Epithelial cell of esophagus (primary cell): ENCODE measurements at regions not wholly inside any gene's neighbourhood (a gene's known extent, or its start where the extent isn't known, plus 50 kb on each side); places are given as distances from the start of the nearest gene placed in this dataset.

ENCODE experiments used
- DNase-seq: peaks from one replicate; pipeline ENCODE4 v3.0.0; 2010; ENCODE audit warnings: low read depth
- H3K4me3 ChIP-seq: 2 replicates; pipeline ENCODE4 v1.5.1; 2011; ENCODE audit warnings: mild to moderate bottlenecking, low read length, control low read depth
- CTCF ChIP-seq: IDR thresholded peaks from 2 replicates; pipeline ENCODE4 v1.5.1; 2011; ENCODE audit warnings: low read depth, mild to moderate bottlenecking, low read length, control low read depth, inconsistent platforms; ENCODE audit not compliant: insufficient read depth; ENCODE audit errors: missing control alignments

GRCh38 chr3:193844472-193844871, 251.5 kb downstream of the OPA1 start:
- no peak for DNase-seq
- no peak for TF ChIP-seq CTCF

GRCh38 chr3:193845144-193845543, 252.1 kb downstream of the OPA1 start:
- DNase-seq, result no peak
- no peak for TF ChIP-seq CTCF
- no peak overlapping the region for H3K4me3 ChIP-seq

More at GRCh38 chr3:193844472-193844871, 251.5 kb downstream of the OPA1 start:
- no peak overlapping the region for H3K4me3 ChIP-seq

- DNase-seq, result no peak
- TF ChIP-seq CTCF, result no peak
- no peak overlapping the region for H3K4me3 ChIP-seq
These were observed 253.6 kb downstream of the OPA1 start for GRCh38 chr3:193846569-193846968.

- DNase-seq, result no peak
- no peak overlapping the region for H3K4me3 ChIP-seq
These were observed 254.4 kb downstream of the OPA1 start for GRCh38 chr3:193847402-193847801.

GRCh38 chr3:193848547-193848946, 255.5 kb downstream of the OPA1 start:
- no peak for DNase-seq
- no peak overlapping the region for H3K4me3 ChIP-seq
- no peak for TF ChIP-seq CTCF

More at GRCh38 chr3:193847402-193847801, 254.4 kb downstream of the OPA1 start:
- TF ChIP-seq CTCF, result no peak

GRCh38 chr3:193850084-193850619, 257.1 kb downstream of the OPA1 start:
- H3K4me3 ChIP-seq, result no peak overlapping the region
- DNase-seq, result no peak
- no peak for TF ChIP-seq CTCF

GRCh38 chr3:193851428-193851847, 258.4 kb downstream of the OPA1 start:
- DNase-seq, result peak; percentile 54
- no peak for TF ChIP-seq CTCF
- no peak overlapping the region for H3K4me3 ChIP-seq
